RWPE2 (cell line): ENCODE measurements at regions not wholly inside any gene's neighbourhood (a gene's known extent, or its start where the extent isn't known, plus 50 kb on each side); places are given as distances from the start of the nearest gene placed in this dataset.

Experiments used
- ATAC-seq: fragments of 200-7000 bp; cut with Tn5 transposase; 3 replicates; pipeline ENCODE4 v1.9.1; 2021; ENCODE audit warnings: low read depth
- DNase-seq: peaks from one replicate; pipeline ENCODE4 v3.0.0-alpha.2; 2020; ENCODE audit warnings: low spot score
- H3K27ac ChIP-seq: fragments of 450-650 bp; 2 replicates; pipeline ENCODE4 v1.5.1; 2017; ENCODE audit warnings: mild to moderate bottlenecking; ENCODE audit not compliant: poor library complexity, severe bottlenecking
- H3K27me3 ChIP-seq: fragments of 250-450 bp; sonication (Bioruptor Pico); 2 replicates; pipeline ENCODE4 v1.5.1; 2021; ENCODE audit warnings: mild to moderate bottlenecking, moderate library complexity; ENCODE audit not compliant: insufficient read depth, poor library complexity, severe bottlenecking
- H3K36me3 ChIP-seq: fragments of 250-450 bp; sonication (Bioruptor Pico); 2 replicates; pipeline ENCODE4 v1.5.1; 2020; ENCODE audit warnings: low read depth, mild to moderate bottlenecking, moderate library complexity
- H3K4me1 ChIP-seq: fragments of 250-450 bp; sonication (Bioruptor Pico); 2 replicates; pipeline ENCODE4 v1.5.1; 2021; ENCODE audit warnings: mild to moderate bottlenecking, moderate library complexity; ENCODE audit not compliant: insufficient read depth, poor library complexity, severe bottlenecking
- H3K4me3 ChIP-seq: fragments of 250-450 bp; sonication (Bioruptor Pico); 2 replicates; pipeline ENCODE4 v1.5.1; 2021; ENCODE audit warnings: mild to moderate bottlenecking, moderate library complexity; ENCODE audit not compliant: severe bottlenecking
- H3K9me3 ChIP-seq: fragments of 250-450 bp; sonication (Bioruptor Pico); 2 replicates; pipeline ENCODE4 v1.5.1; 2021; ENCODE audit warnings: mild to moderate bottlenecking, moderate library complexity; ENCODE audit not compliant: severe bottlenecking
- CTCF ChIP-seq: fragments of 450-650 bp; IDR thresholded peaks from one replicate; pipeline ENCODE4 v1.5.1; 2017; ENCODE audit warnings: mild to moderate bottlenecking, moderate library complexity; ENCODE audit not compliant: poor library complexity, severe bottlenecking

GRCh38 chr9:73565026-73565425 is 413.4 kb downstream of the ANXA1 start:
- TF ChIP-seq CTCF: no peak
- Histone ChIP-seq H3K9me3 (peaks cover 2% of the 10 kb centered on the region), H3K36me3 (no peaks in the 10 kb centered on the region), H3K27me3 (no peaks in the 10 kb centered on the region), H3K27ac (no peak overlapping the region), H3K4me1 (no peaks in the 10 kb centered on the region), H3K4me3 (no peak overlapping the region)
- DNase-seq (no peak), ATAC-seq (no peak)

DNA sequence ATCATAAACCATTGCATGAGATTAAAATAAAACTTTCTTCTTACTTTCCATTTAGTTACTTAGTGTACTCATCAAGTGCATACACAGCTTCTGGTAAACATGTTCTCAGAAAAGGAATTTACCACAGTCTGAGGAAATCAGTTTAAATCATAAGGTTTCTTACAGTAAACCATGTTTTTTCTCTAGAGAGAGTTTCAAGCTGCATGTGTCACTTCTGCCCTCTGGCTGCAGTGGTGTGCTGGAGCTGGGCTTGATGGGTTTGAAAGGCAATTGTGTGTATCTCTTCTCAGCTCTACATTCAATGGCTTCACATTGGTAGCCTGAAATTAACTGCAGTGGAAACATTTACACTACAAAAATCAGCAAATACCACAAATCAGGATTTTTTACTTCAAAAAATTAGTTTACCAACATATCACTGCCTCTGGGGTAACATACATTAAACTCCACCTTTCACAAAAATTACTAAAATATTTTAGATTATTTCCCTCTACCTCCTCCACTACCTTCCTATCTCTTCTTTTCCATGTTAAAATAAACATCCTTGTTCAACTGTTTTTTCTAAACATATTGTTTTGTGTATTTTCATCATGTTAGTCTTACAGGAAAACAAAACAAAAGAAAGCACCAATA is 414.3 kb downstream of the ANXA1 start:
- Histone ChIP-seq H3K4me3 (no peak overlapping the region), H3K9me3 (peaks cover 2% of the 10 kb centered on the region), H3K27me3 (no peaks in the 10 kb centered on the region), H3K4me1 (no peaks in the 10 kb centered on the region), H3K36me3 (no peaks in the 10 kb centered on the region), H3K27ac (no peak overlapping the region)
- ATAC-seq (peak; percentile 73), DNase-seq (no peak)
- peak; percentile 67 for TF ChIP-seq CTCF

DNA sequence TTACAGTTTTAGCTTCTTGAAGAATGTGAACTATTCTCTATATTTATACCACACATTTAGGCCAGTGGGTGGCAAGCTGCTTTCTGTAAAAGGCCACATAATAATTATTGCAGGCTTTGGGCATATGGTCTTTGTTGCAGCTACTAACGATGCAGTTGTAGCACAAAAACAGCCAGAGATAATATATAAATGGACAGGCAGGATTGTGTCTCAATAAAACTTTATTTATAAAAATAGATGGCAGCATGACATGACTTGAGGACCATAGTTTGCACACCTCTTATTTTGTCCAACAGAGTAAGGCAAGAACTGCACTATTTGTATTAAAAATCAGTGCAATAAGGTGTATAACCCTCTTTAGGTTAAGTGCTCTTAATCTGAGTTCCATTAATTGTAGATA is 415.0 kb downstream of the ANXA1 start:
- Histone ChIP-seq H3K9me3 (peaks cover 2% of the 10 kb centered on the region), H3K4me3 (no peak overlapping the region), H3K27ac (no peak overlapping the region), H3K27me3 (no peaks in the 10 kb centered on the region), H3K4me1 (no peaks in the 10 kb centered on the region), H3K36me3 (no peaks in the 10 kb centered on the region)
- DNase-seq: no peak
- ATAC-seq: no peak
- no peak for TF ChIP-seq CTCF

GRCh38 chr9:73573235-73573634 is 421.6 kb downstream of the ANXA1 start:
- Histone ChIP-seq H3K9me3 (no peaks in the 10 kb centered on the region), H3K4me1 (no peaks in the 10 kb centered on the region), H3K27me3 (peaks cover 5% of the 10 kb centered on the region), H3K27ac (no peak overlapping the region), H3K36me3 (no peaks in the 10 kb centered on the region), H3K4me3 (no peak overlapping the region)
- ATAC-seq (no peak), DNase-seq (no peak)
- TF ChIP-seq CTCF: no peak
